Peyer's patch (tissue), 4 donors: ENCODE measurements at regions not wholly inside any gene's neighbourhood (a gene's known extent, or its start where the extent isn't known, plus 50 kb on each side); places are given as distances from the start of the nearest gene placed in this dataset.
A peak's percentile ranks its signal among the peaks of the same experiment; 100 is the strongest.

Source experiments
- DNase-seq, 3 donors: peaks; one replicate each; pipeline ENCODE4 v3.0.0-alpha.2; 2017 to 2019
- H3K27ac ChIP-seq, 4 donors: fragments of 200-600 bp; sonication (generic); one replicate each; pipeline ENCODE4 v1.5.1; 2016 to 2019
- H3K27me3 ChIP-seq, 2 donors: fragments of 200-600 bp; sonication (generic); one replicate each; pipeline ENCODE4 v1.5.1; 2019
- H3K36me3 ChIP-seq, 3 donors: fragments of 200-600 bp; sonication (generic); one replicate each; pipeline ENCODE4 v1.5.1; 2016 to 2019
- H3K4me1 ChIP-seq, 4 donors: fragments of 200-600 bp; sonication (generic); one replicate each; pipeline ENCODE4 v1.5.1; 2016 to 2019
- H3K4me3 ChIP-seq, 4 donors: fragments of 200-600 bp; sonication (generic); 1 replicate in 3 of 4; 2 replicates in 1 of 4; pipeline ENCODE4 v1.5.1; 2016 to 2019; ENCODE audit warnings: mild to moderate bottlenecking in 1 of 4
- H3K9me3 ChIP-seq, 4 donors: fragments of 200-600 bp; sonication (generic); one replicate each; pipeline ENCODE4 v1.5.1; 2016 to 2019; ENCODE audit warnings: mild to moderate bottlenecking in 1 of 4
- CTCF ChIP-seq, 6 experiments: fragments of 450-650 bp in 4 of 6; fragments of 200-600 bp in 2 of 6; sonication (generic) in 1 of 6; IDR thresholded peaks; one replicate each; pipeline ENCODE4 v1.5.1; 2017 to 2019; ENCODE audit warnings: antibody characterized with exemption in 6 of 6, mild to moderate bottlenecking in 3 of 6, moderate library complexity in 1 of 6
- POLR2A ChIP-seq, 2 donors: fragments of 450-650 bp; IDR thresholded peaks; one replicate each; pipeline ENCODE4 v1.5.1; 2017; ENCODE audit warnings: antibody characterized with exemption in 2 of 2, mild to moderate bottlenecking in 2 of 2, moderate library complexity in 2 of 2

- H3K4me1 ChIP-seq = no peaks in the 10 kb centered on the region
- no peak for DNase-seq
- no peaks in the 10 kb centered on the region for H3K36me3 ChIP-seq
- H3K4me3 ChIP-seq = no peak overlapping the region
- H3K27ac ChIP-seq = no peak overlapping the region
- no peaks in the 10 kb centered on the region for H3K27me3 ChIP-seq
- H3K9me3 ChIP-seq = no peaks in the 10 kb centered on the region
- no peak for TF ChIP-seq CTCF (IDR thresholded peaks at IDR 0.05)
- TF ChIP-seq POLR2A (IDR thresholded peaks at IDR 0.05) = no peak
Measured at GRCh38 chr3:115228266-115228665, 81.2 kb upstream of the ZBTB20 start.

DNA sequence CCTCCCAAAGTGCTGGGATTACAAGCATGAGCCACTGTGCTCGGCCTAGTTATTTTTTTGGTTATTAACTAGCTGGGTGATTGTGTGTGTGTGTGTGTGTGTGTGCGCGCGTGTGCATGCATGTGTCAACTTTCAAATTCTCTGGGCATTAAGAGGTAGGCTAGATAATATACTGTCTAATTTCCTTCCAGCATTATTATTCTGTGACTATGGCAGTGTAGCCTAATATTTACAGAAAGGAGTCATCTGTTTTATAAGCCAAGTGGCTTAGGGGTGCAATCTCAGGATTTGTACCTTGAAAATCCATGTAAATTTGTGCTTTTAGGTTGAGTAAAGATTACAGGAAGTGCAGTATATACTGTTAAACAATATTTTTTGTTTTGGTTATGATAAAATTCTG lies 85.1 kb upstream of the ZBTB20 start:
- Histone ChIP-seq H3K27ac (no peak overlapping the region), H3K27me3 (no peaks in the 10 kb centered on the region), H3K36me3 (no peaks in the 10 kb centered on the region), H3K4me3 (no peak overlapping the region), H3K4me1 (no peaks in the 10 kb centered on the region), H3K9me3 (no peaks in the 10 kb centered on the region)
- TF ChIP-seq POLR2A (IDR thresholded peaks at IDR 0.05) (no peak), CTCF (IDR thresholded peaks at IDR 0.05) (no peak)
- DNase-seq = no peak

DNA sequence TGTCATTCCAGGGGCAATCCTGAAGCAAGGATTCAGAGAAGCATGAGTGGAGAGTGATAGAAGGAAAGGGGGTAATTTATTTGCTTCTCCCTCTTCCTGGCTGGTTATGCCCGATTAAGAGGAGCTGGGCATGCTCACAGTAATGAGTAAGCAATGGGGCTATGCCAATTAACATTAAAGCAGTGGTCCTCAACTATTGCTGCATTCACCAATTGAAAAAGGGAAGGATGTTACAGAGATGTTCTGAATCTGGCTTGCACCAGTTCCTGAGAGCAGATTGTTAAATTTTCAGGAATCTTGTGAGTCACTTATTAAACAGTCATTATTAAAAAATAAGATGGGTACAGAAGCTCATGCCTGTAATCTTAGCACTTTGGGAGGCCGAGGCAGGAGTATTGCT lies 85.9 kb upstream of the ZBTB20 start:
- TF ChIP-seq CTCF (IDR thresholded peaks at IDR 0.05) = no peak
- TF ChIP-seq POLR2A (IDR thresholded peaks at IDR 0.05) = no peak
- Histone ChIP-seq H3K36me3 (no peaks in the 10 kb centered on the region), H3K27ac (no peak overlapping the region)

DNA sequence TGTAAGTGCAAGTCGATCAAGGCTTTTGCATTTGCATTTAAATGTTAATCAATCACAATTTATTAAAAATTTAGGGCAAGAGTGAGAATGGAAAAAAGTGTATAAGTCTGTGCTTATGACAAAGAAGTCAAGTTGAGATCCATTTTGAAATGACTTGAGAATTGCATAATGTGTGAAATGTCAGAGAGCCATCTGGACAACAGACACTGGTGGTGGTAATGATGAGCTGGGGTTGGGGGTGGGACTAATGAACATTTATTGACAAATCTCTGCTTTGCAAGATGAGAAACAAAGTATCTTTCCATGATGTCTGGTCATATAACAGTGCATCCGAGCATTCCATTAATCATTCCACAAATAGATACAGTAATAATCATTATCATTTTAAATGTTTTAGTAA lies 89.4 kb upstream of the ZBTB20 start:
- TF ChIP-seq POLR2A (IDR thresholded peaks at IDR 0.05) = no peak
- TF ChIP-seq CTCF (IDR thresholded peaks at IDR 0.05) = no peak
- Histone ChIP-seq H3K9me3 (no peaks in the 10 kb centered on the region), H3K27me3 (no peaks in the 10 kb centered on the region), H3K36me3 (no peaks in the 10 kb centered on the region), H3K4me3 (no peak overlapping the region), H3K27ac (no peak overlapping the region), H3K4me1 (no peaks in the 10 kb centered on the region)
- no peak for DNase-seq

More for the DNA sequence above, 85.9 kb upstream of the ZBTB20 start:
- no peak for DNase-seq
- no peaks in the 10 kb centered on the region for H3K27me3 ChIP-seq
- no peak overlapping the region for H3K4me3 ChIP-seq
- no peaks in the 10 kb centered on the region for H3K9me3 ChIP-seq
- H3K4me1 ChIP-seq = no peaks in the 10 kb centered on the region

GRCh38 chr3:115239717-115240116 lies 92.6 kb upstream of the ZBTB20 start:
- DNase-seq = peak in 1 of 3 donors; percentile 46
- Histone ChIP-seq H3K4me3 (no peak overlapping the region), H3K4me1 (no peaks in the 10 kb centered on the region), H3K27ac (no peak overlapping the region), H3K36me3 (no peaks in the 10 kb centered on the region), H3K9me3 (no peaks in the 10 kb centered on the region), H3K27me3 (no peaks in the 10 kb centered on the region)
- no peak for TF ChIP-seq POLR2A (IDR thresholded peaks at IDR 0.05)
- TF ChIP-seq CTCF (IDR thresholded peaks at IDR 0.05) = no peak

DNA sequence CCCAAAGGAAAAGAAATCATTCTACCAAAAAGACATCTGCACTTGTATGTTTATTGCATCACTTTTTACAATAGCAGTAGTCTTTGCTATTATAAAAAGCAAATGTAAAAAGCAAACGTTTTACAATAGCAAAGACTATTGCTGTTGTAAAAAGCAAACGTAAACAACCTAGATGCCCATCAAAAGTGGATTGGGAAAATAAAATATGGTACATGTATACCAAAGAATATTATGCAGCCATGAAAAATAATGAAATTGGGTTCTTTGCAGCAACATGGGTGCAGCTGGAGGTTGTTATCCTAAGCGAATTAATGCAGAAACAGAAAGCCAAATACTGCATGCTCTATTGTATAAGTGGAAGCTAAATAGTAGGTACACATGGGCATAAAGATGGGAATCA lies 97.3 kb upstream of the ZBTB20 start:
- Histone ChIP-seq H3K36me3 (no peaks in the 10 kb centered on the region), H3K4me1 (no peaks in the 10 kb centered on the region), H3K27ac (no peak overlapping the region), H3K4me3 (no peak overlapping the region), H3K9me3 (no peaks in the 10 kb centered on the region), H3K27me3 (no peaks in the 10 kb centered on the region)
- TF ChIP-seq CTCF (IDR thresholded peaks at IDR 0.05) (no peak), POLR2A (IDR thresholded peaks at IDR 0.05) (no peak)
- no peak for DNase-seq
